ENCODE measurements at regions not wholly inside any gene's neighbourhood (a gene's known extent, or its start where the extent isn't known, plus 50 kb on each side); places are given as distances from the start of the nearest gene placed in this dataset.

GRCh38 chr12:126112849-126113248 lies 1047.6 kb downstream of the AACS start:
- ATAC-seq (no peak), DNase-seq (ENCODE audit: low spot score) (no peak)
- H2AFZ ChIP-seq: no peak overlapping the region
- H3K4me1 ChIP-seq (ENCODE audit: insufficient read depth): no peaks in the 10 kb centered on the region
- no peak overlapping the region for H3K4me3 Mint-ChIP-seq
- H3K27ac Mint-ChIP-seq: no peak overlapping the region
- no peaks in the 10 kb centered on the region for H3K27me3 ChIP-seq (ENCODE audit: insufficient read depth)
- H3K36me3 Mint-ChIP-seq (ENCODE audit: low read depth): peaks cover 40% of the 10 kb centered on the region
- no peak overlapping the region for H3K27ac ChIP-seq (ENCODE audit: low read depth)
- no peaks in the 10 kb centered on the region for H4K20me1 ChIP-seq (replicated peaks; ENCODE audit: insufficient read depth)
- TF ChIP-seq REST (IDR thresholded peaks at IDR 0.05; ENCODE audit: unreplicated experiment) (no peak), POLR2AphosphoS5 (IDR thresholded peaks at IDR 0.05; ENCODE audit: low read depth) (no peak), EZH2phosphoT487 (IDR thresholded peaks at IDR 0.05; ENCODE audit: unreplicated experiment) (no peak), CTCF (conservative IDR thresholded peaks at IDR 0.05; ENCODE audit: low read depth in 2 of 2) (no peak), ZNF114 (CRISPR knock-in tag; IDR thresholded peaks at IDR 0.05) (no peak), STAT1 (IDR thresholded peaks at IDR 0.05; ENCODE audit: unreplicated experiment) (no peak), ETS1 (IDR thresholded peaks at IDR 0.05) (no peak), CREB1 (CRISPR knock-in tag; IDR thresholded peaks at IDR 0.05; ENCODE audit: low read depth) (no peak), ZNF462 (CRISPR knock-in tag; IDR thresholded peaks at IDR 0.05) (no peak), EZH2 (IDR thresholded peaks at IDR 0.05; ENCODE audit: low read depth, unreplicated experiment) (no peak), ZNF331 (CRISPR knock-in tag; IDR thresholded peaks at IDR 0.05; ENCODE audit: low read depth) (no peak), JUNB (IDR thresholded peaks at IDR 0.05; ENCODE audit: unreplicated experiment) (no peak)
- no peaks in the 10 kb centered on the region for H3K4me1 Mint-ChIP-seq
- H3K4me2 ChIP-seq: no peak overlapping the region
- H3F3A ChIP-seq (replicated peaks; ENCODE audit: low read depth): no peaks in the 10 kb centered on the region
- no peaks in the 10 kb centered on the region for H3K9me2 ChIP-seq (ENCODE audit: insufficient read depth)
- H3K4me3 ChIP-seq: no peak overlapping the region
- no peaks in the 10 kb centered on the region for H3K79me2 ChIP-seq (replicated peaks; ENCODE audit: insufficient read depth)
- no peaks in the 10 kb centered on the region for H3K36me3 ChIP-seq (ENCODE audit: insufficient read depth)
- peaks cover 4% of the 10 kb centered on the region for H3K27me3 Mint-ChIP-seq (ENCODE audit: insufficient read depth, low read depth, poor library complexity)
- H3K9me3 Mint-ChIP-seq: peaks cover 99% of the 10 kb centered on the region
